ENCODE measurements at regions not wholly inside any gene's neighbourhood (a gene's known extent, or its start where the extent isn't known, plus 50 kb on each side); places are given as distances from the start of the nearest gene placed in this dataset.

DNA sequence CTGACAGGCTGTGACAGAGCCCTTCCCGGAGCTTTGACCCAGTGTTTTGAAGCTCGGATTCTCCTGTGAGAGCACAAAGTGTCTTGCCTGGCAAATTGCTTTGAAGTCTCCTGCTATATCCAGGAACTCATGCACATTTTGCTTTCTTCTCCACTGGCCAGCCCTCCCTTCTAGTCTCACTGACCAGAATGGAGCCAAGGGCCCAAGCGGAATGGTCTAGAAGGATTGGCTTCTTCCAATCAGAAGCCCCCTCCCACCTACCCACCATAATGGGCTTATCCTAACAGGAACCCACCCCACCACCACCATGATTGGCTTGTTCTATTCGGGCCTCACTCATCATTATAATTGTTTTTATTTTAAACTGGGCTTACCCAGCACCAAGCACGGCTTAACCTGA is 130.1 kb downstream of the PXDC1 start:
- H3K27ac Mint-ChIP-seq = no peak overlapping the region
- H2AFZ ChIP-seq = no peak overlapping the region
- no peaks in the 10 kb centered on the region for H3K36me3 Mint-ChIP-seq (ENCODE audit: low read depth)

More for the DNA sequence above, 130.1 kb downstream of the PXDC1 start:
- no peak overlapping the region for H3K4me2 ChIP-seq
- no peak overlapping the region for H3K4me3 Mint-ChIP-seq
- H3K4me3 ChIP-seq = no peak overlapping the region
- H3K9me2 ChIP-seq (ENCODE audit: insufficient read depth) = peaks cover 6% of the 10 kb centered on the region; the same call in 1 of the 2 replicates
- no peaks in the 10 kb centered on the region for H3K36me3 ChIP-seq (ENCODE audit: insufficient read depth)
- no peak for DNase-seq (ENCODE audit: low spot score)
- peaks cover 15% of the 10 kb centered on the region for H3K27me3 Mint-ChIP-seq (ENCODE audit: insufficient read depth, low read depth, poor library complexity)
- H3K27ac ChIP-seq (ENCODE audit: low read depth) = no peak overlapping the region
- no peak for ATAC-seq
- H3K4me1 ChIP-seq (ENCODE audit: insufficient read depth) = peaks cover 24% of the 10 kb centered on the region
- H3K4me1 Mint-ChIP-seq = peaks cover 30% of the 10 kb centered on the region
- H3K79me2 ChIP-seq (replicated peaks; ENCODE audit: insufficient read depth) = no peaks in the 10 kb centered on the region
- H3K9me3 Mint-ChIP-seq = no peaks in the 10 kb centered on the region
- no peaks in the 10 kb centered on the region; the same call in 1 of the 2 replicates for H3F3A ChIP-seq (replicated peaks; ENCODE audit: low read depth)
- TF ChIP-seq, protein P1, sequence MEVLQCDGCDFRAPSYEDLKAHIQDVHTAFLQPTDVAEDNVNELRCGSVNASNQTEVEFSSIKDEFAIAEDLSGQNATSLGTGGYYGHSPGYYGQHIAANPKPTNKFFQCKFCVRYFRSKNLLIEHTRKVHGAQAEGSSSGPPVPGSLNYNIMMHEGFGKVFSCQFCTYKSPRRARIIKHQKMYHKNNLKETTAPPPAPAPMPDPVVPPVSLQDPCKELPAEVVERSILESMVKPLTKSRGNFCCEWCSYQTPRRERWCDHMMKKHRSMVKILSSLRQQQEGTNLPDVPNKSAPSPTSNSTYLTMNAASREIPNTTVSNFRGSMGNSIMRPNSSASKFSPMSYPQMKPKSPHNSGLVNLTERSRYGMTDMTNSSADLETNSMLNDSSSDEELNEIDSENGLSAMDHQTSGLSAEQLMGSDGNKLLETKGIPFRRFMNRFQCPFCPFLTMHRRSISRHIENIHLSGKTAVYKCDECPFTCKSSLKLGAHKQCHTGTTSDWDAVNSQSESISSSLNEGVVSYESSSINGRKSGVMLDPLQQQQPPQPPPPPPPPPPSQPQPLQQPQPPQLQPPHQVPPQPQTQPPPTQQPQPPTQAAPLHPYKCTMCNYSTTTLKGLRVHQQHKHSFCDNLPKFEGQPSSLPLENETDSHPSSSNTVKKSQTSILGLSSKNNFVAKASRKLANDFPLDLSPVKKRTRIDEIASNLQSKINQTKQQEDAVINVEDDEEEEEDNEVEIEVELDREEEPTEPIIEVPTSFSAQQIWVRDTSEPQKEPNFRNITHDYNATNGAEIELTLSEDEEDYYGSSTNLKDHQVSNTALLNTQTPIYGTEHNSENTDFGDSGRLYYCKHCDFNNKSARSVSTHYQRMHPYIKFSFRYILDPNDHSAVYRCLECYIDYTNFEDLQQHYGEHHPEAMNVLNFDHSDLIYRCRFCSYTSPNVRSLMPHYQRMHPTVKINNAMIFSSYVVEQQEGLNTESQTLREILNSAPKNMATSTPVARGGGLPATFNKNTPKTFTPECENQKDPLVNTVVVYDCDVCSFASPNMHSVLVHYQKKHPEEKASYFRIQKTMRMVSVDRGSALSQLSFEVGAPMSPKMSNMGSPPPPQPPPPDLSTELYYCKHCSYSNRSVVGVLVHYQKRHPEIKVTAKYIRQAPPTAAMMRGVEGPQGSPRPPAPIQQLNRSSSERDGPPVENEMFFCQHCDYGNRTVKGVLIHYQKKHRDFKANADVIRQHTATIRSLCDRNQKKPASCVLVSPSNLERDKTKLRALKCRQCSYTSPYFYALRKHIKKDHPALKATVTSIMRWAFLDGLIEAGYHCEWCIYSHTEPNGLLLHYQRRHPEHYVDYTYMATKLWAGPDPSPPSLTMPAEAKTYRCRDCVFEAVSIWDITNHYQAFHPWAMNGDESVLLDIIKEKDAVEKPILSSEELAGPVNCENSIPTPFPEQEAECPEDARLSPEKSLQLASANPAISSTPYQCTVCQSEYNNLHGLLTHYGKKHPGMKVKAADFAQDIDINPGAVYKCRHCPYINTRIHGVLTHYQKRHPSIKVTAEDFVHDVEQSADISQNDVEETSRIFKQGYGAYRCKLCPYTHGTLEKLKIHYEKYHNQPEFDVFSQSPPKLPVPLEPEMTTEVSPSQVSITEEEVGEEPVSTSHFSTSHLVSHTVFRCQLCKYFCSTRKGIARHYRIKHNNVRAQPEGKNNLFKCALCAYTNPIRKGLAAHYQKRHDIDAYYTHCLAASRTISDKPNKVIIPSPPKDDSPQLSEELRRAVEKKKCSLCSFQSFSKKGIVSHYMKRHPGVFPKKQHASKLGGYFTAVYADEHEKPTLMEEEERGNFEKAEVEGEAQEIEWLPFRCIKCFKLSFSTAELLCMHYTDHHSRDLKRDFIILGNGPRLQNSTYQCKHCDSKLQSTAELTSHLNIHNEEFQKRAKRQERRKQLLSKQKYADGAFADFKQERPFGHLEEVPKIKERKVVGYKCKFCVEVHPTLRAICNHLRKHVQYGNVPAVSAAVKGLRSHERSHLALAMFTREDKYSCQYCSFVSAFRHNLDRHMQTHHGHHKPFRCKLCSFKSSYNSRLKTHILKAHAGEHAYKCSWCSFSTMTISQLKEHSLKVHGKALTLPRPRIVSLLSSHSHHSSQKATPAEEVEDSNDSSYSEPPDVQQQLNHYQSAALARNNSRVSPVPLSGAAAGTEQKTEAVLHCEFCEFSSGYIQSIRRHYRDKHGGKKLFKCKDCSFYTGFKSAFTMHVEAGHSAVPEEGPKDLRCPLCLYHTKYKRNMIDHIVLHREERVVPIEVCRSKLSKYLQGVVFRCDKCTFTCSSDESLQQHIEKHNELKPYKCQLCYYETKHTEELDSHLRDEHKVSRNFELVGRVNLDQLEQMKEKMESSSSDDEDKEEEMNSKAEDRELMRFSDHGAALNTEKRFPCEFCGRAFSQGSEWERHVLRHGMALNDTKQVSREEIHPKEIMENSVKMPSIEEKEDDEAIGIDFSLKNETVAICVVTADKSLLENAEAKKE (CRISPR knock-in tag; IDR thresholded peaks at IDR 0.05) = no peak
- TF ChIP-seq, protein P2, sequence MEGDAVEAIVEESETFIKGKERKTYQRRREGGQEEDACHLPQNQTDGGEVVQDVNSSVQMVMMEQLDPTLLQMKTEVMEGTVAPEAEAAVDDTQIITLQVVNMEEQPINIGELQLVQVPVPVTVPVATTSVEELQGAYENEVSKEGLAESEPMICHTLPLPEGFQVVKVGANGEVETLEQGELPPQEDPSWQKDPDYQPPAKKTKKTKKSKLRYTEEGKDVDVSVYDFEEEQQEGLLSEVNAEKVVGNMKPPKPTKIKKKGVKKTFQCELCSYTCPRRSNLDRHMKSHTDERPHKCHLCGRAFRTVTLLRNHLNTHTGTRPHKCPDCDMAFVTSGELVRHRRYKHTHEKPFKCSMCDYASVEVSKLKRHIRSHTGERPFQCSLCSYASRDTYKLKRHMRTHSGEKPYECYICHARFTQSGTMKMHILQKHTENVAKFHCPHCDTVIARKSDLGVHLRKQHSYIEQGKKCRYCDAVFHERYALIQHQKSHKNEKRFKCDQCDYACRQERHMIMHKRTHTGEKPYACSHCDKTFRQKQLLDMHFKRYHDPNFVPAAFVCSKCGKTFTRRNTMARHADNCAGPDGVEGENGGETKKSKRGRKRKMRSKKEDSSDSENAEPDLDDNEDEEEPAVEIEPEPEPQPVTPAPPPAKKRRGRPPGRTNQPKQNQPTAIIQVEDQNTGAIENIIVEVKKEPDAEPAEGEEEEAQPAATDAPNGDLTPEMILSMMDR (conservative IDR thresholded peaks at IDR 0.05; ENCODE audit: low read depth in 2 of 2) = no peak
- TF ChIP-seq ZNF331 (CRISPR knock-in tag; IDR thresholded peaks at IDR 0.05; ENCODE audit: low read depth) (no peak), STAT1 (IDR thresholded peaks at IDR 0.05; ENCODE audit: unreplicated experiment) (no peak), EZH2phosphoT487 (IDR thresholded peaks at IDR 0.05; ENCODE audit: unreplicated experiment) (no peak), JUNB (IDR thresholded peaks at IDR 0.05; ENCODE audit: unreplicated experiment) (no peak), EZH2 (IDR thresholded peaks at IDR 0.05; ENCODE audit: low read depth, unreplicated experiment) (no peak), POLR2AphosphoS5 (IDR thresholded peaks at IDR 0.05; ENCODE audit: low read depth) (no peak), ZNF114 (CRISPR knock-in tag; IDR thresholded peaks at IDR 0.05) (no peak), CREB1 (CRISPR knock-in tag; IDR thresholded peaks at IDR 0.05; ENCODE audit: low read depth) (no peak), NANOG (IDR thresholded peaks at IDR 0.05; ENCODE audit: borderline replicate concordance) (no peak)
- TF ChIP-seq, protein P3, sequence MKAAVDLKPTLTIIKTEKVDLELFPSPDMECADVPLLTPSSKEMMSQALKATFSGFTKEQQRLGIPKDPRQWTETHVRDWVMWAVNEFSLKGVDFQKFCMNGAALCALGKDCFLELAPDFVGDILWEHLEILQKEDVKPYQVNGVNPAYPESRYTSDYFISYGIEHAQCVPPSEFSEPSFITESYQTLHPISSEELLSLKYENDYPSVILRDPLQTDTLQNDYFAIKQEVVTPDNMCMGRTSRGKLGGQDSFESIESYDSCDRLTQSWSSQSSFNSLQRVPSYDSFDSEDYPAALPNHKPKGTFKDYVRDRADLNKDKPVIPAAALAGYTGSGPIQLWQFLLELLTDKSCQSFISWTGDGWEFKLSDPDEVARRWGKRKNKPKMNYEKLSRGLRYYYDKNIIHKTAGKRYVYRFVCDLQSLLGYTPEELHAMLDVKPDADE (IDR thresholded peaks at IDR 0.05) = no peak
- TF ChIP-seq, protein P4, sequence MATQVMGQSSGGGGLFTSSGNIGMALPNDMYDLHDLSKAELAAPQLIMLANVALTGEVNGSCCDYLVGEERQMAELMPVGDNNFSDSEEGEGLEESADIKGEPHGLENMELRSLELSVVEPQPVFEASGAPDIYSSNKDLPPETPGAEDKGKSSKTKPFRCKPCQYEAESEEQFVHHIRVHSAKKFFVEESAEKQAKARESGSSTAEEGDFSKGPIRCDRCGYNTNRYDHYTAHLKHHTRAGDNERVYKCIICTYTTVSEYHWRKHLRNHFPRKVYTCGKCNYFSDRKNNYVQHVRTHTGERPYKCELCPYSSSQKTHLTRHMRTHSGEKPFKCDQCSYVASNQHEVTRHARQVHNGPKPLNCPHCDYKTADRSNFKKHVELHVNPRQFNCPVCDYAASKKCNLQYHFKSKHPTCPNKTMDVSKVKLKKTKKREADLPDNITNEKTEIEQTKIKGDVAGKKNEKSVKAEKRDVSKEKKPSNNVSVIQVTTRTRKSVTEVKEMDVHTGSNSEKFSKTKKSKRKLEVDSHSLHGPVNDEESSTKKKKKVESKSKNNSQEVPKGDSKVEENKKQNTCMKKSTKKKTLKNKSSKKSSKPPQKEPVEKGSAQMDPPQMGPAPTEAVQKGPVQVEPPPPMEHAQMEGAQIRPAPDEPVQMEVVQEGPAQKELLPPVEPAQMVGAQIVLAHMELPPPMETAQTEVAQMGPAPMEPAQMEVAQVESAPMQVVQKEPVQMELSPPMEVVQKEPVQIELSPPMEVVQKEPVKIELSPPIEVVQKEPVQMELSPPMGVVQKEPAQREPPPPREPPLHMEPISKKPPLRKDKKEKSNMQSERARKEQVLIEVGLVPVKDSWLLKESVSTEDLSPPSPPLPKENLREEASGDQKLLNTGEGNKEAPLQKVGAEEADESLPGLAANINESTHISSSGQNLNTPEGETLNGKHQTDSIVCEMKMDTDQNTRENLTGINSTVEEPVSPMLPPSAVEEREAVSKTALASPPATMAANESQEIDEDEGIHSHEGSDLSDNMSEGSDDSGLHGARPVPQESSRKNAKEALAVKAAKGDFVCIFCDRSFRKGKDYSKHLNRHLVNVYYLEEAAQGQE (IDR thresholded peaks at IDR 0.05; ENCODE audit: unreplicated experiment) = no peak
- H4K20me1 ChIP-seq (replicated peaks; ENCODE audit: insufficient read depth) = no peaks in the 10 kb centered on the region
- peaks cover 3% of the 10 kb centered on the region; the same call in 1 of the 2 replicates for H3K27me3 ChIP-seq (ENCODE audit: insufficient read depth)
